ENCODE measurements at regions not wholly inside any gene's neighbourhood (a gene's known extent, or its start where the extent isn't known, plus 50 kb on each side); places are given as distances from the start of the nearest gene placed in this dataset.

GRCh38 chr3:41118461-41119390 is 80.6 kb upstream of the CTNNB1 start:
- DNase-seq (ENCODE audit: low read depth in 4 of 4, low spot score in 3 of 4) = no peak

- DNase-seq (ENCODE audit: low read depth in 4 of 4, low spot score in 3 of 4) = no peak
These were observed 78.8 kb upstream of the CTNNB1 start for GRCh38 chr3:41120460-41120859.

- DNase-seq (ENCODE audit: low read depth in 4 of 4, low spot score in 3 of 4) = no peak
These were observed 74.0 kb upstream of the CTNNB1 start for GRCh38 chr3:41125258-41125657.

GRCh38 chr3:41126472-41126871 is 72.8 kb upstream of the CTNNB1 start:
- no peak for DNase-seq (ENCODE audit: low read depth in 4 of 4, low spot score in 3 of 4)

GRCh38 chr3:41126961-41127360 is 72.3 kb upstream of the CTNNB1 start:
- no peak for DNase-seq (ENCODE audit: low read depth in 4 of 4, low spot score in 3 of 4)

- DNase-seq (ENCODE audit: low read depth in 4 of 4, low spot score in 3 of 4) = no peak
These were observed 71.9 kb upstream of the CTNNB1 start for GRCh38 chr3:41127414-41127813.

- DNase-seq (ENCODE audit: low read depth in 4 of 4, low spot score in 3 of 4) = no peak
These were observed 69.6 kb upstream of the CTNNB1 start for GRCh38 chr3:41129731-41130130.

GRCh38 chr3:41131224-41131623 is 68.1 kb upstream of the CTNNB1 start:
- no peak for DNase-seq (ENCODE audit: low read depth in 4 of 4, low spot score in 3 of 4)

GRCh38 chr3:41137686-41138111 is 61.6 kb upstream of the CTNNB1 start:
- DNase-seq (ENCODE audit: low read depth in 4 of 4, low spot score in 3 of 4) = no peak

GRCh38 chr3:41138146-41138545 is 61.2 kb upstream of the CTNNB1 start:
- no peak for DNase-seq (ENCODE audit: low read depth in 4 of 4, low spot score in 3 of 4)

- no peak for DNase-seq (ENCODE audit: low read depth in 4 of 4, low spot score in 3 of 4)
These were observed 60.7 kb upstream of the CTNNB1 start for GRCh38 chr3:41138601-41139000.

- no peak for DNase-seq (ENCODE audit: low read depth in 4 of 4, low spot score in 3 of 4)
These were observed 59.1 kb upstream of the CTNNB1 start for GRCh38 chr3:41140242-41140641.

- no peak for DNase-seq (ENCODE audit: low read depth in 4 of 4, low spot score in 3 of 4)
These were observed 57.7 kb upstream of the CTNNB1 start for GRCh38 chr3:41141433-41142167.

GRCh38 chr3:41143421-41144031 is 55.8 kb upstream of the CTNNB1 start:
- no peak for DNase-seq (ENCODE audit: low read depth in 4 of 4, low spot score in 3 of 4)

- no peak for DNase-seq (ENCODE audit: low read depth in 4 of 4, low spot score in 3 of 4)
These were observed 54.7 kb upstream of the CTNNB1 start for GRCh38 chr3:41144631-41145030.

- DNase-seq (ENCODE audit: low read depth in 4 of 4, low spot score in 3 of 4) = peak in 1 of 4 donors; percentile 52
These were observed 50.8 kb upstream of the CTNNB1 start for GRCh38 chr3:41148478-41148877.

- no peak for DNase-seq (ENCODE audit: low read depth in 4 of 4, low spot score in 3 of 4)
These were observed 50.4 kb upstream of the CTNNB1 start for GRCh38 chr3:41148901-41149300.

Measured in right renal pelvis (tissue), 4 donors.